ENCODE measurements at regions not wholly inside any gene's neighbourhood (a gene's known extent, or its start where the extent isn't known, plus 50 kb on each side); places are given as distances from the start of the nearest gene placed in this dataset.
A peak's percentile ranks its signal among the peaks of the same experiment; 100 is the strongest.

- DNase-seq (ENCODE audit: low spot score): no peak
- no peak for TF ChIP-seq CTCF (IDR thresholded peaks at IDR 0.05; ENCODE audit: borderline replicate concordance, control extremely low read depth, extremely low read depth, insufficient read depth, missing control alignments)
- in situ Hi-C loops (cut with MboI; ENCODE audit: low sequenced_read_pairs, unreplicated experiment): no loop called here
Observed at GRCh38 chr3:36302626-36303025, 77.7 kb upstream of the STAC start.

- in situ Hi-C loops (cut with MboI; ENCODE audit: low sequenced_read_pairs, unreplicated experiment): no loop called here
- DNase-seq (ENCODE audit: low spot score): no peak
- TF ChIP-seq CTCF (IDR thresholded peaks at IDR 0.05; ENCODE audit: borderline replicate concordance, control extremely low read depth, extremely low read depth, insufficient read depth, missing control alignments): no peak
Observed at GRCh38 chr3:36303286-36303685, 77.0 kb upstream of the STAC start.

- no peak for TF ChIP-seq CTCF (IDR thresholded peaks at IDR 0.05; ENCODE audit: borderline replicate concordance, control extremely low read depth, extremely low read depth, insufficient read depth, missing control alignments)
- in situ Hi-C loops (cut with MboI; ENCODE audit: low sequenced_read_pairs, unreplicated experiment): no loop called here
- no peak for DNase-seq (ENCODE audit: low spot score)
Observed at GRCh38 chr3:36305929-36306520, 74.3 kb upstream of the STAC start.

- no peak for TF ChIP-seq CTCF (IDR thresholded peaks at IDR 0.05; ENCODE audit: borderline replicate concordance, control extremely low read depth, extremely low read depth, insufficient read depth, missing control alignments)
- no peak for DNase-seq (ENCODE audit: low spot score)
- in situ Hi-C loops (cut with MboI; ENCODE audit: low sequenced_read_pairs, unreplicated experiment): no loop called here
Observed at GRCh38 chr3:36309092-36309491, 71.2 kb upstream of the STAC start.

DNA sequence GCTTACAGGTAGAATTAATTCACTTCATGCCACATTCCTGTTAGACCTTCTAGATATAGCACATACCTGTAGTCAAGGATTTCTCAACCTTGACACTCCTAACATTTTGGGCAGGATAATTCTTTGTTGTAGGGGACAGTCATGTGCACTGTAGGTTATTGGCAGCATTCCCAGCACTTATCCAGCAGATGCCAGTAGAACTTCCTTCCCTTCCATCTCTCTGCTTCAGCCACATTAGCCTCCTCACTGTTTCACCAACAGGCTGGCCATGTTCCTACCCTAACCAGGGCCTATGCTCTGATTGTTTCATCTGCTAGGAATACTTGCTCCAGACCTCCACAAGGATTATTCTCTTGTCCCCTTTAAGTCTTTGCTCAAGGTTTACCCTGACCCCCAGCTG lies 68.0 kb upstream of the STAC start:
- no peak for DNase-seq (ENCODE audit: low spot score)
- TF ChIP-seq CTCF (IDR thresholded peaks at IDR 0.05; ENCODE audit: borderline replicate concordance, control extremely low read depth, extremely low read depth, insufficient read depth, missing control alignments): no peak
- in situ Hi-C loops (cut with MboI; ENCODE audit: low sequenced_read_pairs, unreplicated experiment): no loop called here

GRCh38 chr3:36317915-36318314 lies 62.4 kb upstream of the STAC start:
- in situ Hi-C loops (cut with MboI; ENCODE audit: low sequenced_read_pairs, unreplicated experiment): no loop called here

More at GRCh38 chr3:36317915-36318314, 62.4 kb upstream of the STAC start:
- TF ChIP-seq CTCF (IDR thresholded peaks at IDR 0.05; ENCODE audit: borderline replicate concordance, control extremely low read depth, extremely low read depth, insufficient read depth, missing control alignments): no peak
- peak; percentile 4 for DNase-seq (ENCODE audit: low spot score)
